ENCODE measurements at regions not wholly inside any gene's neighbourhood (a gene's known extent, or its start where the extent isn't known, plus 50 kb on each side); places are given as distances from the start of the nearest gene placed in this dataset.

GRCh38 chr2:34423301-34423700, 824.2 kb upstream of the FAM98A start:
- no peak for DNase-seq (ENCODE audit: low read depth in 1 of 2, low spot score in 1 of 2)
- no peak overlapping the region for H3K27ac ChIP-seq (replicated peaks)
- TF ChIP-seq SPI1 (IDR thresholded peaks at IDR 0.05; ENCODE audit: borderline replicate concordance, low read depth) (no peak), CTCF (IDR thresholded peaks at IDR 0.05; ENCODE audit: insufficient read depth, low read length) (no peak), GABPA (IDR thresholded peaks at IDR 0.05; ENCODE audit: low read depth) (no peak), POLR2AphosphoS5 (IDR thresholded peaks at IDR 0.05; ENCODE audit: low read depth) (no peak)
- TF ChIP-seq, protein P1, sequence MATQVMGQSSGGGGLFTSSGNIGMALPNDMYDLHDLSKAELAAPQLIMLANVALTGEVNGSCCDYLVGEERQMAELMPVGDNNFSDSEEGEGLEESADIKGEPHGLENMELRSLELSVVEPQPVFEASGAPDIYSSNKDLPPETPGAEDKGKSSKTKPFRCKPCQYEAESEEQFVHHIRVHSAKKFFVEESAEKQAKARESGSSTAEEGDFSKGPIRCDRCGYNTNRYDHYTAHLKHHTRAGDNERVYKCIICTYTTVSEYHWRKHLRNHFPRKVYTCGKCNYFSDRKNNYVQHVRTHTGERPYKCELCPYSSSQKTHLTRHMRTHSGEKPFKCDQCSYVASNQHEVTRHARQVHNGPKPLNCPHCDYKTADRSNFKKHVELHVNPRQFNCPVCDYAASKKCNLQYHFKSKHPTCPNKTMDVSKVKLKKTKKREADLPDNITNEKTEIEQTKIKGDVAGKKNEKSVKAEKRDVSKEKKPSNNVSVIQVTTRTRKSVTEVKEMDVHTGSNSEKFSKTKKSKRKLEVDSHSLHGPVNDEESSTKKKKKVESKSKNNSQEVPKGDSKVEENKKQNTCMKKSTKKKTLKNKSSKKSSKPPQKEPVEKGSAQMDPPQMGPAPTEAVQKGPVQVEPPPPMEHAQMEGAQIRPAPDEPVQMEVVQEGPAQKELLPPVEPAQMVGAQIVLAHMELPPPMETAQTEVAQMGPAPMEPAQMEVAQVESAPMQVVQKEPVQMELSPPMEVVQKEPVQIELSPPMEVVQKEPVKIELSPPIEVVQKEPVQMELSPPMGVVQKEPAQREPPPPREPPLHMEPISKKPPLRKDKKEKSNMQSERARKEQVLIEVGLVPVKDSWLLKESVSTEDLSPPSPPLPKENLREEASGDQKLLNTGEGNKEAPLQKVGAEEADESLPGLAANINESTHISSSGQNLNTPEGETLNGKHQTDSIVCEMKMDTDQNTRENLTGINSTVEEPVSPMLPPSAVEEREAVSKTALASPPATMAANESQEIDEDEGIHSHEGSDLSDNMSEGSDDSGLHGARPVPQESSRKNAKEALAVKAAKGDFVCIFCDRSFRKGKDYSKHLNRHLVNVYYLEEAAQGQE (IDR thresholded peaks at IDR 0.05; ENCODE audit: insufficient replicate concordance, low read depth) = no peak
- no peaks in the 10 kb centered on the region for H3K27me3 ChIP-seq (ENCODE audit: insufficient read depth, poor library complexity, severe bottlenecking)
- H3K4me3 ChIP-seq (replicated peaks; ENCODE audit: insufficient read depth, low read length) = no peak overlapping the region

GRCh38 chr2:34419856-34420255, 820.8 kb upstream of the FAM98A start:
- DNase-seq (ENCODE audit: low read depth in 1 of 2, low spot score in 1 of 2) = no peak
- no peak for TF ChIP-seq GABPA (IDR thresholded peaks at IDR 0.05; ENCODE audit: low read depth)
- TF ChIP-seq SPI1 (IDR thresholded peaks at IDR 0.05; ENCODE audit: borderline replicate concordance, low read depth) = no peak
- no peak for TF ChIP-seq POLR2AphosphoS5 (IDR thresholded peaks at IDR 0.05; ENCODE audit: low read depth)
- TF ChIP-seq, protein P1 (IDR thresholded peaks at IDR 0.05; ENCODE audit: insufficient replicate concordance, low read depth) = no peak
- no peak for TF ChIP-seq CTCF (IDR thresholded peaks at IDR 0.05; ENCODE audit: insufficient read depth, low read length)
- H3K27ac ChIP-seq (replicated peaks) = no peak overlapping the region
- no peak overlapping the region for H3K4me3 ChIP-seq (replicated peaks; ENCODE audit: insufficient read depth, low read length)
- no peaks in the 10 kb centered on the region for H3K27me3 ChIP-seq (ENCODE audit: insufficient read depth, poor library complexity, severe bottlenecking)

- TF ChIP-seq POLR2AphosphoS5 (IDR thresholded peaks at IDR 0.05; ENCODE audit: low read depth) (no peak), GABPA (IDR thresholded peaks at IDR 0.05; ENCODE audit: low read depth) (no peak), CTCF (IDR thresholded peaks at IDR 0.05; ENCODE audit: insufficient read depth, low read length) (no peak), SPI1 (IDR thresholded peaks at IDR 0.05; ENCODE audit: borderline replicate concordance, low read depth) (no peak)
- TF ChIP-seq, protein P1 (IDR thresholded peaks at IDR 0.05; ENCODE audit: insufficient replicate concordance, low read depth) = no peak
- no peaks in the 10 kb centered on the region for H3K27me3 ChIP-seq (ENCODE audit: insufficient read depth, poor library complexity, severe bottlenecking)
- DNase-seq (ENCODE audit: low read depth in 1 of 2, low spot score in 1 of 2) = no peak
- H3K27ac ChIP-seq (replicated peaks) = no peak overlapping the region
- no peak overlapping the region for H3K4me3 ChIP-seq (replicated peaks; ENCODE audit: insufficient read depth, low read length)
These were observed 817.8 kb upstream of the FAM98A start for GRCh38 chr2:34416856-34417255.

Data from HL-60 (cell line).